GM23248 (cell line): ENCODE measurements at regions not wholly inside any gene's neighbourhood (a gene's known extent, or its start where the extent isn't known, plus 50 kb on each side); places are given as distances from the start of the nearest gene placed in this dataset.

Experiments
- DNase-seq: peaks from one replicate; pipeline ENCODE4 v3.0.0-alpha.2; 2015
- H2AFZ ChIP-seq: fragments of 200-600 bp; sonication (generic); 2 replicates; pipeline ENCODE4 v1.6.1; 2016; ENCODE audit warnings: antibody characterized with exemption
- H3F3A ChIP-seq: fragments of 200-600 bp; sonication (generic); 2 replicates; pipeline ENCODE4 v1.6.1; 2016; ENCODE audit warnings: mild to moderate bottlenecking, antibody characterized with exemption, mixed run types; ENCODE audit not compliant: insufficient read depth
- H3K27ac ChIP-seq: fragments of 200-600 bp; sonication (generic); 2 replicates; pipeline ENCODE4 v1.5.1; 2016; ENCODE audit warnings: mild to moderate bottlenecking
- H3K27me3 ChIP-seq: fragments of 200-600 bp; sonication (generic); replicated peaks from 2 replicates; pipeline ENCODE4 v1.6.1; 2016; ENCODE audit warnings: mild to moderate bottlenecking; ENCODE audit not compliant: insufficient read depth
- H3K36me3 ChIP-seq: fragments of 200-600 bp; sonication (generic); 2 replicates; pipeline ENCODE4 v1.6.1; 2016; ENCODE audit warnings: low read depth, mild to moderate bottlenecking
- H3K4me1 ChIP-seq: fragments of 200-600 bp; sonication (generic); 2 replicates; pipeline ENCODE4 v1.6.1; 2016; ENCODE audit warnings: mild to moderate bottlenecking; ENCODE audit not compliant: insufficient read depth
- H3K4me2 ChIP-seq: fragments of 200-600 bp; sonication (generic); one replicate; pipeline ENCODE4 v1.6.1; 2016; ENCODE audit warnings: mild to moderate bottlenecking; ENCODE audit not compliant: unreplicated experiment
- H3K4me3 ChIP-seq: fragments of 200-600 bp; sonication (generic); 2 replicates; pipeline ENCODE4 v1.5.1; 2016; ENCODE audit warnings: mild to moderate bottlenecking
- H3K79me2 ChIP-seq: fragments of 200-600 bp; sonication (generic); 2 replicates; pipeline ENCODE4 v1.6.1; 2016; ENCODE audit warnings: mild to moderate bottlenecking; ENCODE audit not compliant: insufficient read depth
- H3K9ac ChIP-seq: fragments of 200-600 bp; sonication (generic); 2 replicates; pipeline ENCODE4 v1.6.1; 2016; ENCODE audit warnings: mild to moderate bottlenecking
- H3K9me2 ChIP-seq: fragments of 200-600 bp; sonication (generic); 2 replicates; pipeline ENCODE4 v1.6.1; 2016; ENCODE audit warnings: mixed run types, mild to moderate bottlenecking, moderate library complexity; ENCODE audit not compliant: insufficient read depth
- H3K9me3 ChIP-seq: fragments of 200-600 bp; sonication (generic); one replicate; pipeline ENCODE4 v1.6.1; 2017; ENCODE audit warnings: low read depth
- H4K20me1 ChIP-seq: fragments of 200-600 bp; sonication (generic); 2 replicates; pipeline ENCODE4 v1.6.0; 2016; ENCODE audit not compliant: insufficient read depth
- EZH2 ChIP-seq: fragments of 200-600 bp; sonication (generic); IDR thresholded peaks from 2 replicates; pipeline ENCODE4 v1.6.1; 2018; ENCODE audit warnings: antibody characterized with exemption, mild to moderate bottlenecking; ENCODE audit not compliant: insufficient read depth, poor library complexity, severe bottlenecking
- EZH2phosphoT487 ChIP-seq: fragments of 200-600 bp; sonication (generic); IDR thresholded peaks from 2 replicates; pipeline ENCODE4 v1.6.1; 2018; ENCODE audit warnings: antibody characterized with exemption, moderate library complexity, mild to moderate bottlenecking, low read depth; ENCODE audit not compliant: insufficient read depth
- WGBS, 2 experiments: methylation state at CpG; one replicate each; pipeline ENCODE4 v1.1.6; 2015 to 2017; ENCODE audit warnings: low lambda C conversion rate in 2 of 2, low coverage in 1 of 2; ENCODE audit errors: missing lambda C conversion rate in 2 of 2; 5-methylcytosine and 5-hydroxymethylcytosine counted together
- in situ Hi-C: fragments of 300-500 bp; cut with MboI; formaldehyde crosslinking; loops from 2 replicates; pipeline ENCODE4 v1.15.0; 2020

- H3K4me3 ChIP-seq: no peak overlapping the region
- H3K36me3 ChIP-seq: no peaks in the 10 kb centered on the region
- WGBS, 2 experiments: 13 to 14% methylated on average over 3 of the region's 3 CpGs
- H3K4me1 ChIP-seq: no peaks in the 10 kb centered on the region
- H3K9me3 ChIP-seq: no peaks in the 10 kb centered on the region
- H3K79me2 ChIP-seq: no peaks in the 10 kb centered on the region
- no peaks in the 10 kb centered on the region for H3K27me3 ChIP-seq
- no peaks in the 10 kb centered on the region for H4K20me1 ChIP-seq
- H3K27ac ChIP-seq: no peak overlapping the region
- DNase-seq: no peak
- H3K9me2 ChIP-seq: no peaks in the 10 kb centered on the region
- H3K9ac ChIP-seq: no peak overlapping the region
- no peak overlapping the region for H2AFZ ChIP-seq
- no peak for TF ChIP-seq EZH2
- TF ChIP-seq EZH2phosphoT487: no peak
- in situ Hi-C loops: no loop called here
- no peaks in the 10 kb centered on the region for H3F3A ChIP-seq
- H3K4me2 ChIP-seq: no peak overlapping the region
Measured at GRCh38 chr5:25646421-25647341, 1001.9 kb upstream of the CDH10 start.

- H3K4me3 ChIP-seq: no peak overlapping the region
- in situ Hi-C loops: no loop called here
- H3K9me3 ChIP-seq: no peaks in the 10 kb centered on the region
- DNase-seq: no peak
- WGBS, 2 experiments: 38 to 54% methylated on average over 2 of the region's 2 CpGs
- no peaks in the 10 kb centered on the region for H3F3A ChIP-seq
- H3K27ac ChIP-seq: no peak overlapping the region
- H3K36me3 ChIP-seq: no peaks in the 10 kb centered on the region
- H3K4me1 ChIP-seq: no peaks in the 10 kb centered on the region
- H3K79me2 ChIP-seq: no peaks in the 10 kb centered on the region
- no peak overlapping the region for H3K4me2 ChIP-seq
- H2AFZ ChIP-seq: no peak overlapping the region
- no peaks in the 10 kb centered on the region for H4K20me1 ChIP-seq
- no peaks in the 10 kb centered on the region for H3K9me2 ChIP-seq
- TF ChIP-seq EZH2 (no peak), EZH2phosphoT487 (no peak)
- H3K9ac ChIP-seq: no peak overlapping the region
- H3K27me3 ChIP-seq: no peaks in the 10 kb centered on the region
Measured at GRCh38 chr5:25641124-25641523, 996.3 kb upstream of the CDH10 start.

DNA sequence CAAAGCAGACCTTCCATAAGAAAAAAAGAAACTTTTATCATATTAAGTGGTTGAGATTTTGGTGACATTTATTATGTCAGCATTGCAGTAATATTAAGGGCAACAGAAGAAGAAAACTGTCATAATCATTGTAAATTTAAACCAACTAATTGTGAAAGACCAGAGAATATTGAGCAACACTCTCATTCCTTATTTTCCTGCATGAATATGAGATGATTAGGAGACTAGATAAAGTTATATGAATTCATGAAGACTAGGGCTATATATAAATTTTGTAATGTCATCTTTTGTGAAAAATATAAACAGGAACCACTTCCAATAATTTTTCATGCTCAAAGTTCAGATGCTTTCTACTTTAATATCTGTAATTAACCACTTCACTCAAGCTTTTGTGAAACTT lies 974.5 kb upstream of the CDH10 start:
- H3K9me3 ChIP-seq: peaks cover 4% of the 10 kb centered on the region
- no peaks in the 10 kb centered on the region for H4K20me1 ChIP-seq
- TF ChIP-seq EZH2phosphoT487: no peak
- TF ChIP-seq EZH2: no peak
- no peak overlapping the region for H2AFZ ChIP-seq
- H3K27ac ChIP-seq: no peak overlapping the region
- no peak overlapping the region for H3K4me2 ChIP-seq
- H3K9me2 ChIP-seq: no peaks in the 10 kb centered on the region
- H3K36me3 ChIP-seq: no peaks in the 10 kb centered on the region
- no peaks in the 10 kb centered on the region for H3F3A ChIP-seq
- H3K4me3 ChIP-seq: no peak overlapping the region
- H3K4me1 ChIP-seq: no peaks in the 10 kb centered on the region
- DNase-seq: no peak
- no peaks in the 10 kb centered on the region for H3K79me2 ChIP-seq
- no peak overlapping the region for H3K9ac ChIP-seq
- in situ Hi-C loops: no loop called here
- H3K27me3 ChIP-seq: no peaks in the 10 kb centered on the region

DNA sequence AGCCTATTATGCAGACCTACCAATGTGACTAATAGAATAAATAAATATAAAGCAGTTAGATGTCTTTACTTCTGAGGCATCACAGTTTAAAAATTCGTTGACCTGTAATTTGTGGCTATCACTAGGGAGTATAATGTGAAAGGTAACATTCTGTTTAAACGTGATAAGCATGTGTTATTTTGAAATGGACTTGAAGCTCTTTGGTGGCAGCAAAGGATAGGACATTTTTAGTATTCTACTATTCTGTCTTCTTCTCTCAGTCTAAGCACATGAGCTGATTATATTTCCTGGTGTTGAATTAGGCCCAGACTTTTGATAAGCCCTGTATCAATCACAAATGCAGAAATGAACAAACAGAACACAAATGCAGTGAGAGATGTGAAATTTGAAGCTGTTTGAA lies 974.0 kb upstream of the CDH10 start:
- Histone ChIP-seq H3K27me3 (no peaks in the 10 kb centered on the region), H2AFZ (no peak overlapping the region), H3K36me3 (no peaks in the 10 kb centered on the region), H3K27ac (no peak overlapping the region), H3K4me1 (no peaks in the 10 kb centered on the region), H3K79me2 (no peaks in the 10 kb centered on the region), H4K20me1 (no peaks in the 10 kb centered on the region), H3K9me2 (no peaks in the 10 kb centered on the region), H3K4me3 (no peak overlapping the region), H3K9ac (no peak overlapping the region), H3F3A (no peaks in the 10 kb centered on the region), H3K4me2 (no peak overlapping the region), H3K9me3 (peaks cover 4% of the 10 kb centered on the region)
- no peak for DNase-seq
- in situ Hi-C loops: no loop called here
- 9 to 10% methylated on average over 2 of the region's 2 CpGs for WGBS, 2 experiments
- no peak for TF ChIP-seq EZH2phosphoT487
- no peak for TF ChIP-seq EZH2
